K562 (cell line): ENCODE measurements at regions not wholly inside any gene's neighbourhood (a gene's known extent, or its start where the extent isn't known, plus 50 kb on each side); places are given as distances from the start of the nearest gene placed in this dataset.

Experiments used
- GABPA ChIP-seq: fragments of 200-800 bp; sonication (Bioruptor generic); conservative IDR thresholded peaks from 2 replicates; pipeline ENCODE4 v1.6.1; 2016; ENCODE audit warnings: low read depth, missing genetic modification characterization, missing compliant biosample characterization
- GATAD2B ChIP-seq: fragments of 450-650 bp; IDR thresholded peaks from 2 replicates; pipeline ENCODE4 v1.6.1; 2017; ENCODE audit warnings: mild to moderate bottlenecking, borderline replicate concordance
- HES1 ChIP-seq: fragments of 450-650 bp; IDR thresholded peaks from 2 replicates; pipeline ENCODE4 v1.6.1; 2016; ENCODE audit warnings: low read depth, mild to moderate bottlenecking, moderate library complexity
- NCOA2 ChIP-seq, 2 experiments: fragments of 450-650 bp; IDR thresholded peaks; 2 replicates each; pipeline ENCODE4 v1.6.1; 2018; ENCODE audit warnings: mild to moderate bottlenecking in 2 of 2, moderate library complexity in 1 of 2; ENCODE audit not compliant: partially characterized antibody in 2 of 2
- NR2F6 ChIP-seq: fragments of 450-650 bp; formaldehyde crosslinking; IDR thresholded peaks from 2 replicates; pipeline ENCODE4 v1.4.0; 2020; ENCODE audit warnings: mild to moderate bottlenecking
- SIN3A ChIP-seq, 2 experiments: fragments of 150-350 bp in 1 of 2; IDR thresholded peaks; 2 replicates each; pipeline ENCODE4 v1.6.1; 2011 to 2016; ENCODE audit warnings: borderline replicate concordance in 2 of 2, low read depth in 2 of 2, low read length in 2 of 2, mild to moderate bottlenecking in 2 of 2, moderate library complexity in 2 of 2; ENCODE audit not compliant: control insufficient read depth in 1 of 2
- ZBTB33 ChIP-seq: sonication (generic); formaldehyde crosslinking; IDR thresholded peaks from 2 replicates; pipeline ENCODE4 v1.8.1; 2023; ENCODE audit warnings: mild to moderate bottlenecking, missing genetic modification reagents
- ZNF217 ChIP-seq: sonication (generic); formaldehyde crosslinking; IDR thresholded peaks from 2 replicates; pipeline ENCODE4 v1.8.0; 2022; ENCODE audit warnings: mild to moderate bottlenecking, missing genetic modification reagents
- ZNF24 ChIP-seq: fragments of 450-650 bp; IDR thresholded peaks from 2 replicates; pipeline ENCODE4 v1.6.1; 2016
- TF ChIP-seq, protein P1 (sequence below): fragments of 450-650 bp; formaldehyde crosslinking; IDR thresholded peaks from 2 replicates; pipeline ENCODE4 v1.4.0; 2022; ENCODE audit warnings: missing genetic modification characterization

DNA sequence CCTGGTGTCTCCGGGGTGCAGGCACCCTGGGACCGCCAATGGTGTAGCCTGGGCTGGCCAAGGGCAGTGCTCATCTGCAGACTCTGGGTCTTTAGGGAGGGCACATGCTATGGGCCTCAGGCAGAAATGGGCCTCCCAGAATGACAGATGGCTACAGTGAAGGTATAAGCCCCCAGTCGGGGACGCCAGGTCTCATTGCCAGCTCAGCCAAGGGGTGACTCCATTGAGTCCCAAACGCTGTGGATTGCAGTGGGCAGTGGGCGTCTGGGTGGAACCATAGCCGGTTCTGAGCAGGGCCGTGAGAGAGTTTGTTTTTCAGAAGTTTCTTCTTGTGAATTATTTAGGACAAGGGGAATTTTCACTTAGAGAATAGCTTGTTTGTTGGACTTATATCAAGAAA lies 516.9 kb downstream of the TBC1D22A start (continued):
- TF ChIP-seq ZBTB33 (CRISPR knock-in tag) = no peak
- no peak for TF ChIP-seq GABPA (tag)
- TF ChIP-seq HES1 = no peak
- TF ChIP-seq NCOA2 (IDR thresholded peaks at IDR 0.05; ENCODE audit: partially characterized antibody in 2 of 2) = no peak
- TF ChIP-seq, protein P1, sequence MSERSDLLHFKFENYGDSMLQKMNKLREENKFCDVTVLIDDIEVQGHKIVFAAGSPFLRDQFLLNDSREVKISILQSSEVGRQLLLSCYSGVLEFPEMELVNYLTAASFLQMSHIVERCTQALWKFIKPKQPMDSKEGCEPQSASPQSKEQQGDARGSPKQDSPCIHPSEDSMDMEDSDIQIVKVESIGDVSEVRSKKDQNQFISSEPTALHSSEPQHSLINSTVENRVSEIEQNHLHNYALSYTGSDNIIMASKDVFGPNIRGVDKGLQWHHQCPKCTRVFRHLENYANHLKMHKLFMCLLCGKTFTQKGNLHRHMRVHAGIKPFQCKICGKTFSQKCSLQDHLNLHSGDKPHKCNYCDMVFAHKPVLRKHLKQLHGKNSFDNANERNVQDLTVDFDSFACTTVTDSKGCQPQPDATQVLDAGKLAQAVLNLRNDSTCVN = no peak
- TF ChIP-seq NR2F6 (CRISPR knock-in tag) = no peak
- TF ChIP-seq ZNF24 = no peak
- TF ChIP-seq ZNF217 (CRISPR knock-in tag) = no peak
- no peak for TF ChIP-seq GATAD2B
- no peak for TF ChIP-seq SIN3A (IDR thresholded peaks at IDR 0.05; ENCODE audit: borderline replicate concordance in 2 of 2, control insufficient read depth in 1 of 2, low read depth in 2 of 2, low read length in 2 of 2)
